ENCODE measurements at regions not wholly inside any gene's neighbourhood (a gene's known extent, or its start where the extent isn't known, plus 50 kb on each side); places are given as distances from the start of the nearest gene placed in this dataset.
A peak's percentile ranks its signal among the peaks of the same experiment; 100 is the strongest.

GRCh38 chr10:114762811-114763210 lies 58.8 kb upstream of the FHIP2A start:
- peaks cover 0 to 19% of the 10 kb centered on the region in 2 donors for H3K27me3 ChIP-seq
- H3K27ac ChIP-seq = no peak overlapping the region
- no peak overlapping the region for H3K4me3 ChIP-seq
- intact Hi-C loops (cut with DNase I) = no loop called here
- H3K4me1 ChIP-seq = peaks cover 5 to 8% of the 10 kb centered on the region in 2 donors
- TF ChIP-seq, protein P1, sequence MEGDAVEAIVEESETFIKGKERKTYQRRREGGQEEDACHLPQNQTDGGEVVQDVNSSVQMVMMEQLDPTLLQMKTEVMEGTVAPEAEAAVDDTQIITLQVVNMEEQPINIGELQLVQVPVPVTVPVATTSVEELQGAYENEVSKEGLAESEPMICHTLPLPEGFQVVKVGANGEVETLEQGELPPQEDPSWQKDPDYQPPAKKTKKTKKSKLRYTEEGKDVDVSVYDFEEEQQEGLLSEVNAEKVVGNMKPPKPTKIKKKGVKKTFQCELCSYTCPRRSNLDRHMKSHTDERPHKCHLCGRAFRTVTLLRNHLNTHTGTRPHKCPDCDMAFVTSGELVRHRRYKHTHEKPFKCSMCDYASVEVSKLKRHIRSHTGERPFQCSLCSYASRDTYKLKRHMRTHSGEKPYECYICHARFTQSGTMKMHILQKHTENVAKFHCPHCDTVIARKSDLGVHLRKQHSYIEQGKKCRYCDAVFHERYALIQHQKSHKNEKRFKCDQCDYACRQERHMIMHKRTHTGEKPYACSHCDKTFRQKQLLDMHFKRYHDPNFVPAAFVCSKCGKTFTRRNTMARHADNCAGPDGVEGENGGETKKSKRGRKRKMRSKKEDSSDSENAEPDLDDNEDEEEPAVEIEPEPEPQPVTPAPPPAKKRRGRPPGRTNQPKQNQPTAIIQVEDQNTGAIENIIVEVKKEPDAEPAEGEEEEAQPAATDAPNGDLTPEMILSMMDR (IDR thresholded peaks at IDR 0.05) = no peak
- no peaks in the 10 kb centered on the region for H3K9me3 ChIP-seq
- no peaks in the 10 kb centered on the region for H3K36me3 ChIP-seq
- DNase-seq = no peak
- ATAC-seq = no peak

GRCh38 chr10:114764656-114765055 lies 56.9 kb upstream of the FHIP2A start:
- H3K4me1 ChIP-seq = peaks cover 6 to 10% of the 10 kb centered on the region in 2 donors
- H3K9me3 ChIP-seq = no peaks in the 10 kb centered on the region
- H3K36me3 ChIP-seq = no peaks in the 10 kb centered on the region
- H3K4me3 ChIP-seq = no peak overlapping the region
- DNase-seq (no peak), ATAC-seq (no peak)
- intact Hi-C loops (cut with DNase I) = no loop called here
- peaks cover 0 to 37% of the 10 kb centered on the region in 2 donors for H3K27me3 ChIP-seq
- TF ChIP-seq, protein P1 (IDR thresholded peaks at IDR 0.05) = no peak
- no peak overlapping the region for H3K27ac ChIP-seq

DNA sequence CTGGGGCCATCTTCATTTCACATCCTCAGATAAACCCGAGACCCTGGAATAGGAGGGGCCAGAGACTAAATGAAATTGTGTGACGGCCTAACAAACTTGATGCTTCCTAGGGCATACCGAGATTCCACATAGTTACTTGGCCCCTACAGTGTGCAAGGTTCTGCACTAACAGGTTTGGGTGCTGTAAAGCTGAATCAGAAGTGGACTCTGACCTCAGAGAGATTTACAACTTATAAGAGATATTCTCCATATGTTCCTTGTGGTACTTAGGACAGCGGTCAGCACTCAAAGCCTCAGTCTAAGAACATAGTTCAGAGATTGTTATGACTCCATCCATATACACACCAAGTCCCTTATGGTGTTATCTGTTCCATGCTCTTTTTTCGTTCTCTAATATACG lies 55.1 kb upstream of the FHIP2A start:
- Histone ChIP-seq H3K36me3 (no peaks in the 10 kb centered on the region), H3K27me3 (peaks cover 0 to 41% of the 10 kb centered on the region in 2 donors), H3K4me3 (no peak overlapping the region), H3K9me3 (no peaks in the 10 kb centered on the region), H3K27ac (no peak overlapping the region), H3K4me1 (peaks cover 6 to 10% of the 10 kb centered on the region in 2 donors)
- TF ChIP-seq, protein P1 (IDR thresholded peaks at IDR 0.05) = no peak
- no peak for ATAC-seq
- intact Hi-C loops (cut with DNase I) = no loop called here
- no peak for DNase-seq

GRCh38 chr10:114767101-114767985 lies 54.2 kb upstream of the FHIP2A start:
- Histone ChIP-seq H3K4me1 (peaks cover 6 to 10% of the 10 kb centered on the region in 2 donors), H3K27me3 (peaks cover 0 to 41% of the 10 kb centered on the region in 2 donors), H3K4me3 (peak overlapping the region; percentile 50 to 53), H3K9me3 (no peaks in the 10 kb centered on the region), H3K36me3 (no peaks in the 10 kb centered on the region), H3K27ac (no peak overlapping the region)
- intact Hi-C loops (cut with DNase I) = no loop called here
- DNase-seq (peak in 2 of 4 donors; percentile 46 to 87), ATAC-seq (peak; percentile 93)
- TF ChIP-seq, protein P1 (IDR thresholded peaks at IDR 0.05) = no peak

DNA sequence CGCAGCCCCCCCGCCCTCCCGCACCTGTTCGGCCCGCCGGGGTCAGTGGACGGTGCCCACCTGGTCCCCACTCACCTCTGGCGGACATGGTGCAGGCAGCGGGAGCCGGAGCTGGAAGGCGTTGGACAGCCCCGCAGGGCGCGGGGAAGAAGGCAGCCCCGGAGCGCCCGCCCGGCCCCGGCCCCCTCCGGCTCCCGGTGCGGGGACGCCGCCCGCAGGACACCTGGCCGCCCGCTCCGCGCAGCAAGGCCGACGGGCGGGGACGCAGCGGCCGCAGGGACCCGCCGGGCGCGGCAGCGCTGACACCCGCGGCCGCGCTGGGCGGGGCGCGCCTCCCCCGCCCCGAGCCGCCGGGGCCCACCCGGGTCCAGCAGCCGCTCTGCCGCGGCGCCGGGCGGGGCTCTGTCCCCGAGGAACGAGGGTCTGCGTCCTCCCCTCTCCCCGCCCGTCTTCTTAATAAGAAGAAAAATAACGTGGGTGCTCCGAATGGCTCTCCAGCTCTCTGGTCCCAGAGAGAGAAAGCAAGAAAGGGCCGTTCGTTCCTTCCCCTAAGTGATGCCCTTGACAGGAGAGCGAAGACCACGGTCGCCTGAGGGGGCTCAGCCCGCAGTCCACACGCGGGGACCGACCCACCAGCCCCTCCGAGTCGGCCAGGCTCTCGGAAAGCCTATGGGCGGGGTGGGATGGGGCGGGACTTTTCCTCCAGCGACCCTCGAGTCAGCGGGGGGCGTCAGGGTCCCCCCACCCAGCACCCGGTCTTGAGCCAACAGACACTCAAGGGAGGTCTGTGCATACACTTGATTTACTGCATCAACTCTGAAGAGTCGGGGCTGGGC lies 53.4 kb upstream of the FHIP2A start:
- Histone ChIP-seq H3K27me3 (peaks cover 0 to 41% of the 10 kb centered on the region in 2 donors), H3K4me1 (peaks cover 6 to 10% of the 10 kb centered on the region in 2 donors), H3K36me3 (no peaks in the 10 kb centered on the region), H3K27ac (no peak overlapping the region), H3K4me3 (peak overlapping the region; percentile 50 to 53), H3K9me3 (no peaks in the 10 kb centered on the region)
- TF ChIP-seq, protein P1 (IDR thresholded peaks at IDR 0.05) = no peak
- peak; percentile 75 for ATAC-seq
- peak in 1 of 4 donors; percentile 72 for DNase-seq
- intact Hi-C loops (cut with DNase I) = no loop called here

All from left lung (tissue), 4 donors.